Activated T-helper 1 cell treated with Interleukin-2 at 50 U/mL for 16 hours (primary cell): ENCODE measurements at regions not wholly inside any gene's neighbourhood (a gene's known extent, or its start where the extent isn't known, plus 50 kb on each side); places are given as distances from the start of the nearest gene placed in this dataset.
"Not testable (repeated sequence)": the region's sequence is repeated elsewhere in the genome, so short reads cannot be mapped to it uniquely, and the experiment has no call there.

Source experiments
- DNase-seq: peaks from one replicate; pipeline ENCODE4 v3.0.0-alpha.2; 2020; ENCODE audit warnings: low read depth

DNA sequence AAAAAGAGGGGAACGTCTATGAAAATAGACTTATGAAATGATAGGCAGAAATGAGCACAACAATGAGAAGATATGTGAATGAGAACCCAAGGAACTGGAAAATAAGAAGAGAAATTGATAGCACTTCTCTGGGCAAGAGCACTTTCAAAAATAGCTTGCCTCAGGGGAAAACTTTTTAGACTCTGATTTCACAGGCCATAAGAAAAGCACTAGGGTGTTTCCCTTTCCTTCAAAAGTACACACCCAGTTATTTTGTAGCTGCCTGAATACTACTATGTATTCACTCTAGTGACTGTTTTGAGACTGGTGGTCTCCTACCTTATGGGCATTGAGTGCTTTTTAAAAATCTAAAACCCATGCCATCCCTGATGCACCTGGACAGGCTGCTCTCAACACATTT lies 172.3 kb upstream of the SOX6 start:
- DNase-seq = no peak

DNA sequence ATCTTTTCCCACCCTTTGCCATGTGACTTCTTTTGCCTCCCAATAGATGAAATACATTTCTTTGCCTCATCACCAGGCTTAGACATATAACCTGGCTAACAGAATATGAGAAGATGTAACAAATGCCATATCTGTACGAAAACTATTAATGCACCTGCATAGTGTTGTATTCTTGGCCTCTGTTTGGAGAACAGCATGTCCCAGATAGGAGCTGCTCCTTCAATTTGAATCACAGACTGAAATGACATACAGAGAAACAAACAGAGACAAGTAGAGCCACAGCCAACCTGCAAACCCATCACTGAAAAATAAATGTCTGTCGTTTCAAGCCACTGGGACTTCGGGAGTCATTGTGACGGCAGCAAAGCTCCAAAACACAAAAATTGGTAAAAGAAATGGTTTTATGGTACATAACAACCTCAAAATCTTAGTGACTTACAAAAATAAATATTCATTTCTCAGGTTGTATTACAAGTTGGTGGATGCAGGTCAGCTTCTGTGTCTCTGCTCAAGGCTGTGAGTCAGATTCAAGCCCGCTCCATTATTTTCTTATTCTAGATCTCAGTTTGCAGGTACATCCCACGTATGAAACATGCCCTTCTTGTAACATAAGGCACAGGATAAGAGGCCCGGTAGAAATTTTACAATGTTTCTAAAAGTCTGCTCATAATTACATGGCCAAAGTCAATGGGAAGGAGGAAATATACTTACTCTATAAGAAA lies 171.3 kb upstream of the SOX6 start:
- DNase-seq = no peak

DNA sequence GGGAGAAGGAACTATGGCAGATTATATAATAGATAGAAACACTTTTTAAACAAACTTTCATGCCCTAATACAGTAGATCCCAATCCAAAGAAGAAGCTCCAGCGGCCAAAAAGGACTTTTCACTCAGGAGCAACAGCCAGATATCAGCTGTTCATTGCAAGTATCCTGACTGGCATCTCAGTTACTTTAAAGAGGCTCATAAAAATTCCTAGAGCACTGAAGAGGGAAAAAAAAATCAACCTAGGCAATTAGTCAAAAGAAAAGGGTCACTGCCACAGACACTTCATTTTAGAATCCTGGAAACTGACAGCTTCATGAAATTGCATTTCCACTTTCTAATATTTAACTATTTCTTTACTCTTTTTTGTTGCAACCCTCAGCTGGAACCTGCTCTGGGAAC lies 170.6 kb upstream of the SOX6 start:
- DNase-seq = no peak

DNA sequence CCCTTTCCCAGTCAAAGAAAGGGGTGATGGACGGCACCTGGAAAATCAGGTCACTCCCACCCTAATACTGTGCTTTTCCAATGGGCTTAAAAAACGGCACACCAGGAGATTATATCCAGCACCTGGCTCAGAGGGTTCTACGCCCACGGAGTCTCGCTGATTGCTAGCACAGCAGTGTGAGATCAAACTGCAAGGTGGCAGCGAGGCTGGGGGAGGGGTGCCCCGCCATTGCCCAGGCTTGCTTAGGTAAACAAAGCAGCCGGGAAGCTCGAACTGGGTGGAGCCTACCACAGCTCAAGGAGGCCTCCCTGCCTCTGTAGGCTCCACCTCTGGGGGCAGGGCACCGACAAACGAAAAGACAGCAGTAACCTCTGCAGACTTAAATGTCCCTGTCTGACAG lies 164.4 kb upstream of the SOX6 start:
- not testable (repeated sequence) for DNase-seq

DNA sequence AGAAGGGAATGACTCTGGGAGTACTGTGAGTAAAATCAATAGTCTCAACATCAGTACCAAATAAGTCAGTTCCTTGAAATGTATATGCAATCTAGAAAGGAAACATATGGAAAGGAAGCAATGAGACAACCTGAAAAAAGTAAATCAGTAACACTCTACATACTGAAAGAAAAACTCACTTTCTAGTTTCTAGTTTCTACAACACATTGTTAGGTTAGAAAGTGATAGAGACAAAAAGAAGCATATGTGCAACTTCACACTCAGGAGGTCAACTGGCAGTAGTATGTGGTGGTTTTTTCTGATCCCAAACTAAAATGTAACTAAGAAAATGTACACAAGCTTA lies 156.5 kb upstream of the SOX6 start:
- DNase-seq = no peak

DNA sequence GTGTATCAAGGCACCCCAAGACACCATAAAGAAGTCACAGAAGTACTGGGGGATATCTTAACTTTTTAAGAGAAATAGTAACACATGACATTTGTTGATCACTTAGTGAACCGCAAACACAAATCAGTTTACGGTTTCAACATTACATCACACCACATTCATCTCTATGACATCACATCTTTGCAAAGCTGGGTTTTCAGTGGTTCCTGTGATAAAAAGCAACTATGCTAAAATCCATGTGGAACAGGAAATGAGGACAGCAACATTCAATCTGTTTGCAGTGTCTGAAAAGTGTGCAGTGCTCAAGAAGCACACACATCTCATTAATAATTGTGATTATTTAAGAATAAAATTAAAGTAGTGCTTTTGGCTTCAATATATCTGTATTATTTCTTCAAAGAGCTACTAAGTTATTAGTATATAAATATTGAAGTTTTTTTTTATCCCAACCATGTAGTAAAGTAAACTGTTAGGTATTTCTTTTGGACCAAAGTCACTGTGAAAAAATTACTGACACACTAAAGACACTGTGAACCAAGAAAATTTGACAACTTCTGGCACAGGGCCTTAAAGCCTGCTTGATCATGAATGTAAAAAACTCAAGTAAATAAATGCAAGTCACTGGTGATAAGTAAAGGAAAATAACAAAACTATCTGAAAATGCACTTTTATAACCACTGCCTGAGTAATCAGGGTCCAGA lies 156.0 kb upstream of the SOX6 start:
- no peak for DNase-seq

DNA sequence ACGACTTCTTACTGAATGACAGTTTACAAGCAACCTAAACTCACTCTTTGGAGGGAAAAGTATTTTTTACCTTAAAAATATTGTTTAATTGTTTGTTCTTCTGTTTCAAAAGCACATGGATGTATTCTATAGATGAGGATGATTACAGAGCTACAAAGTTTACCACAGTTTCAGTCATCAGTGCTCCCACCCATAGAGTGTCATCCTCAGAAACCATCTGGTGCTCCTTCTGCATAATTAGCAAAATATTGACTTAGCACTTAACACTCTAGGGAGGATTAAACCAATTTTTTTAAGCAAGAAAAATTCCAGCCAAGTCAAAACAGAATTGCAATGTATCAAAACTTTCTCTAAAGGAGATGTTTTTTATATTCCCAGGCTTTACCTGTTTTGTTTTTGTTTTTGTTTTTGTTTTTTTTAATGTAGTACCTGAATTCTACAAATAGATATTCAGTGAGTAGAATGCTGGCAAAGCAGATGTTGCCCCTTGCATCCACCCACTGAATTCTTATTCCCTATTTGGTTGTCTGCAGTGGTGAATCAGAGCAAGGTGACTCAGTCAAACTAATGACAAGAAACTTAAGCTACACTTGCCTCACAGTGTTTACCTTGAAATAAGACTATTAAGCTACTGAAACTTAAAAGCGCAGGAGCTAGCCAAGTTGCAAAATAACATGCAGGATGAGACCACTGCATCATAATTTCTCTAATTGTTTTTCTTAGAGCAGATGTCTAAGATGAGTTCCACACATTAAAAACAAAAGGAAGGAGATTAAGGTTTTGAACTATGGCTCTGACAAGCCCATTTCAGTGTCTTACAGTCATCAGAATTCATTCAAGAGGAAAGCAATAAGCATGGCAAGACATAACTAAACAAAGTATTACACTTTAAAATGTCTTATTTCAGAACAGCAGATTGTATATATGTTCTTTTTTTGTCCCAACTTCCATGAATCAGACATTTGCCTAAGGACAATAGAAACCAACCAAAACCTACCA lies 155.1 kb upstream of the SOX6 start:
- DNase-seq = no peak

DNA sequence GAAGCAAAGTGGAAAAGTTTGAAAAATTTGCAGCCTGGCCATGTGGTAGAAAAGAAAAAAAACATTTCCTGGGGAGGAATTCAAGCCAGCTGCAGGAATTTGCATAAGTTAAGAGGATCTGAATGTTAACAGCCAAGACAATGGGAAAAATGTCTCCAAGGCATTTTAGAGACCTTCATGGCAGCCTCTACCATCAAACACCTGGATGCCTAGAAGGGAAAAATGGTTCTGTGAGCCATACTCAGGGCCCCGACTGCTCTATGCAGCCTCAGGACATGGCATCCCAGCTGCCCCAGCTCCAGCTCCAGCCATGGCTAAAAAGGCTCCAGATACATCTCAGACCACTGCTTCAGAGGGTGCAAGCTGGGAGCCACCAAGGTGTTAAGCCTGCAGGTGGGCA lies 149.1 kb upstream of the SOX6 start:
- no peak for DNase-seq

DNA sequence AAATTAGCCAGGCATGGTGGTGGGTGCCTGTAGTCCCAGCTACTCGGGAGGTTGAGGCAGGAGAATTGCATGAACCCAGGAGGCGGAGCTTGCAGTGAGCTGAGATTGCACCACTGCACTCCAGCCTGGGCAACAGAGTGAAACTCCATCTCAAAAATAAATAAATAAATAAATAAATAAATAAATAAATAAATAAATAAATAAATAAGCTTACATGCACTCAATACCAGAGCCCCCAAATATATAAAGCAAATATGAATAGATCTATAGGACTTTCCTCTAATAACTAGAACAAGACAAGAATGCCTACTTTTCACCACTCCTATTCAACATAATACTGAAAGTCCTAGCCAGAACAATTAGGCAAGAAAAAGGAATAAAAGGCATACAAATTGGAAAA lies 147.5 kb upstream of the SOX6 start:
- DNase-seq = not testable (repeated sequence)

DNA sequence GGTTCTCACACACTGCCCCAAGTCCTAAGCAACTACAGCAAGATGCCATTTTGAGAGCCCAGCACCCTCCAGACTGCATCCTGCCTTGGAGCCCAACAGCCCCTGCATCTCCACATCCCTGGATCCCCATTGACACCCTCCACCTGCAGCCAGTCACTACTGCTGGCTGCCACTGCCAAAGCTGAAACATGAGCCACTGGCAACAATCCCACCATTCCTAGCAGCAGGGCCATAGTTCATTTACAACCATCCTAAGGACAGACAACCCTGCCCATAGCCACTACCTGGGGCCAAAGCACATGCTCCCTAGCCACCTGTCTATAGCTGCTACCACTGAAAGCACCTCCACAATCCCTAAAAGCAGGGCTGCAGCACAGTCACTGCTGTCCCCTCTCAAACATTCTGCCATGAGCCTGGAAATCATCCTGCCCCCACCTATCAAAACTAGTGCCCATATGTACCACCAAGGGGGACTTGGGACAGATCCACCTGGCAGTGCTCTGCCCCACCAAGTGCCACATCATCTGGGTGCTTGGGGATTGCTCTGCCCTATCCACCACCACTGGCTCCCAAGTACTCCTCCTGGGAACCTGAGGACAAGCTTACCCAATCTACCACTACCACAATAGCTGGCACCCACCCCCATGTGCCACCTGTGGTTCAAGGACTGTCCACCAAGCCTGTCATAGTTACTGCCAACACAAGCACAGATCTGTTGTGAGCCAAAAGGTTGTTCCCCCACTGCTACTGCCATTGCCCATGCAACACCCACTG lies 138.8 kb upstream of the SOX6 start:
- DNase-seq = no peak

DNA sequence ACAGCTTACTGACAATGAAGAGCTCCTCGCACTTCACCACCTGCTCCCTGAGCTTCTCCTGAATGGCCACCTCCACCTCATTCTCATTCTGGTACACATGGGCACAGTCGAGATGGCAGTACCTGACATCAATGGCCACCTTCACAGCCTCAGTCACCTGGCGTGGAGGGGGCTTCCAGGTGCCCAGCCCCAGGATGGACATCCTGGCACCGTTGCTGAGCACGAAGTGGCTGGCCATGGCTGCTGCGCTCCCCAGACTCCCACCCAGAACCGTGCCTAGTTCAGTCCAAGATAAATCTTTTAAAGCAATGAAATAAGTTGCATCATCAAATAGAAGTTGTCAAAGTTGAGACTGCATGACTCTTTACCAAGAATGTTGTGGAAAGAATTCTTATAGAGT lies 128.1 kb upstream of the SOX6 start:
- DNase-seq = no peak

DNA sequence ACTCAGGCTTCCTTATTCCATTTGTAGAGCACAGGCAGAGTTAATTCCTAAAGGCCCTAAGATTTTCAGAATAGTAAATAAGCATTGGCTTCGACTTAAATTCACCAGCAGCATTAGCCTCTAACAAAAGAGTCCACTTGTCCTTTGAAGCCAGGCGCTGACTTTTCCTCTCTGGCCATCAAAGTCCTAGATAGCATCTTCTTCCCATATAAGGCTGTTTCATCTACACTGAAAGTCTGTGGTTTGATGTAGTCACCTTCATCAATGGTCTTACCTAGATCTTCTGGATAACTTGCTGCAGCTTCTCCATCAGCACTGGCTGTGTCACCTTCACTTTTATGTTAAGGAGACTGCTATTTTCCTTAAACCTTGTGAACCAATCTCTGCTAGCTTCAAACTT lies 118.3 kb upstream of the SOX6 start:
- no peak for DNase-seq

DNA sequence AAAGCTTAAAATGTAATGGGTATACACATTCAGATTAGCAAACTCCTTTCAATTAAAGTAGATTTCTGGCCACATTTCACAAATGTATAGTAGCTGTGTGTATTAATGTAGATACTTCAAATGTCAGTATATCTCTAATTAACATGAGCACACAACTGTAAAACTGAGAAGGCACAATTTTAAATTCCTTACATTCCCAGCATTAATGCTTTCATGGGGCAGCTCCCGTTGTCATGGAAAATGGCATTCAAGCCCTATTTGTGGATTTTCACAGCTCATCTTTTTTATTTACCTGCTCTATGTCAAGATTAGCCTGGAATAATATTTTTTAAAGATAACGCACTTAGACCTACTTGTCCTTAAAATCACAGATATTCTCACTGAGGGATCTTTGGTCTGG lies 113.6 kb upstream of the SOX6 start:
- DNase-seq = no peak

DNA sequence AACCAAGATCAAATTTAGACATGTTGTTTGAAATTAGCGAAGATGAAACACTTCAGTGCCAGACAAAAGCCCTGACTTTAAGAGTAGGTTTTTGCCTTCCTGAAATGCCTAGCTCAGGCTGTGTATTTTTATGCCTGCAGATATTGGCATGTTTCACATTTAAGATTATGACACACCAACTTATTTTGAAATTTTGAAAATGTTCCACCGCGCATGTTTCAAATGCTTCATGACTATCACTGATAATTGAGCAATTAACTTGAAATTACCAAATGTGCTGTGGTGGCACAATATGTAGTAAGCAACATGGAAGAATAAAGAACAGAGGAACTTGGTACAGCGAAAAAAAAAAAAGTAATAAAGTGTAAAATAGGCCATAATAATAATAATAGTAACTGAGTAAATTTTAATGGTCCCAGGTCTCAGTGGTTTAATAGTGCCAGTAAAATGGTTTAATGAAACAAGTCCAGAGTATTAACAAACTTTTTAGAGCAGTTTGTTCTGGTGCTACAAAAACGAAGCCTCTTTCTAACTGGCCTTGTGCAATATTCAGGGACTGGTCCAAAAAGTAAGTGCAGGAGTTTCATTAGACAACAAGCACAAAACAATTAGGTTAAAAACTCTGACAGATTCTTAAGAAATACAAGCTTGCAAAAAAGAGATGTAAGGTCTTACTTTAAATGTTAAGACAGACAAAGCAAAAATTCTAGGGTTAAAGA lies 112.5 kb upstream of the SOX6 start:
- no peak for DNase-seq

DNA sequence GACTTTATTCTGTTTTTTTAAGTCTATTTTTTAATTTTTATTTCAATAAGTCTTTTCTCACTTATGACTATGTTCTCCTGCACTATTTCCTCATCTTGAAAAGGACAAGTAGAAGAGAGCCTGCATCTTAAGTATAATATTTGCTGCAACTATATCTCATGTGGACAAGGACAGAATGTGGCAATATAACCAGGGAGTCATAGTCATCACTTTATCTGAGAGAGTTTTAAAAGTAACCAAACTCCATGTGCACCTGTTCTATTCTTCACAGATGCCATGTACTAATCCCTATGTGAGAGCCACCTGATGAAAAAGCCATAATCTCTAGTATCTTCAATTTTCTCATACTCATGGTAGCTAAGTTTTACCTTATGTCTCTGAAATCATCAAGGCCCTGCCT lies 104.2 kb upstream of the SOX6 start:
- no peak for DNase-seq

DNA sequence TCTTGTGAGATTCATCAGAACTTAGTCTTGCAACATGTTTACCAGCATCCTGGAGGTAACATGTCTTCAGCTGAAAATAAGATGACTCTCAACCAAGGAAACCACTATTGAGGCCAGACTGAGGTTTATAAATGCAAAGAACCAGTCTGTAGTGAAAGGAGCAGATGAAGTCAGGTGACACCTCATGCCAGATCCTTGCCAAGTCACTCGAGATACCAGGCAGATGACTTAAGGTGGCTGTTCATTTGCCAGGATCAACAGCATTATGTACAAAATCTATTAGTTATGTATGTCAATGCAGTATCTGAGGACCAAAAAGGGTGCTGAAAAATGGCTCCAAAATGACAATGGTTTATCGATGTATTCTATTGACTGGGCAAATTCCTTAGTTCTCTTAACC lies 100.0 kb upstream of the SOX6 start:
- no peak for DNase-seq

DNA sequence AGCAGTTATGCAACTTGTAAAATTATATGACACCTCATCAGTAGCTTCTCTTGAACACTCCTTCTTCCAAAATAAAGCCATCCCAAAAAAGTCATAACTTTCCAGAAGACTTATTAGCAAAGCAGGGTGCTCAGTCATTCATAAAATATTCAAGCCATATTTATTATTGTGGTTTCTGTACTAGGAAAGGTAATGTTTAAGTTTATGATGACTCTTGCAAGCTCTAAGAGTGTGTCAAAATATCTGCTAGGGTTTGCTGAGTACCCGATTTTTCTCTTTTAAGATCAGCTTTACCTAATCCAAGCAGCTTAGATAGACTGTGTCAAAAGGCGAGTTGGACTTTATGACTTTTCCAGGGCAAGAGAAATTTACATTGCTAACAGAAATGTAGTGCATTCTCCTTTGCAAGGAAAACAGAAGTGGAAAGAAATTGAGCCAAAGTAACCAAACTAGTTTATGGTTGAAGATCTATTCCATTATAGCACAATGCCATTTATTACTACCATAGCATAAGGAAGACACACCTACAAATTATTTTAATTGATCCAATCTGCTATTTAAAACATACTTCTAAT lies 98.0 kb upstream of the SOX6 start:
- DNase-seq = no peak

DNA sequence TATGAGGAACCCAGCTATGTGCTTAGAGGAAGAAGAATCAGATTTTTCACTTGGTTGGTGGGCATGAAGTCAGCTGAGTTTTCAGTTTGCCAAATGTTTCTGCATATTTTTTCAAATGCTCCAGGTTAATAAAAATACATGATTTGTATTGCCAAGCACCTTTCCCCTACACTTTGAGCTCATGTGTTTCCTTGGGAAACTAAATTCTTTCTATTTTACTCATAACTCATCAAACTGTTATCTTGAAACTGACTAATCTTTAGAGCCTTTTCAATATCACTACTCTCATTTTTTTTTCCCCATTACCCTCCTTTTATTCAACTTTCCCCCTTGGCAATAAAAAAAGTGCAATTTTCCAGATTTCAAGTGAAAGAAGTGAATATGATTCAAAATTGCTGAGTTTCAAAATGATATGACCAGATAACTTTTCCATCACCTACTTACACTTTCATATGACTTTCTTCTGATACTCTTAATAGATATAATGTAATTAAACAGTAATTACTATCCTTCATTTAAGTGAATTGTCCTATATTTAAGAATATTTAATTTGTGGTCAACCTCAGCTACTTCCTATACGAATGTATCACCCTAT lies 91.9 kb upstream of the SOX6 start:
- no peak for DNase-seq

DNA sequence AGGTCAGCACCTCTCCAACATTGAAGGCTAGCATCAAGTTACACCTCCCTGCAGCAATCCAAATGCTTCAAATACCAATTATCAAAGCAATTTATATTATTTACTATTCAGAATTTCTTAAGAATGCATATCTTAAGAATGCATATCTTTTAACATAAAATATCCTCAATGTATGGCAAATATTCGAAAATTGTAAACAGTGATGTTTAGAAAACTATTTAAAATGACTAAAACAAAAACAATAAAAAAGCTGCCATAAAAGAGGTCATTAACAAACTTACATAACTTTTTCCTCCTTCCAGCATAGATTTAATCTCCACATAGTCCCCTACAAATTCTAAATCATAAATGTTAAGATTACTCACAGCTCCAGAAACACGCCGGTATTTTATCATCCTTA lies 85.1 kb upstream of the SOX6 start:
- no peak for DNase-seq

DNA sequence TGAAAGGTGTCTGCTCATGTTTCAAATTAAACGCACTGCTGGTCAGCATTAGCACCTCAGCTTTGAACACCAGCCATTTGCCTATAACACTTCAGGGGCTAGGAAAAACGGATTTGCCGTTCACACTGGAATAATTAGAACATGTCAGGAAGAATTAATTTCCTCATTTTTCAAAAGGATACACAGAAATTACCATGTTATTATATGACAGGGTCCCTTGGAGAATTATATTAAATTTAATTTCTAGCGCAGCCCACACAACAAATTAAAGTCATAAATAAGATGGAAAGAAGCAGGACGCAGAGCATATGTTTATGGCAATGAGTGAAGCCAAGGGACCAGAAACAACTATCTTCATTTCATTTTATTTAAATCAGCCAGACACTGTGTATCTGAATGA lies 83.8 kb upstream of the SOX6 start:
- no peak for DNase-seq

DNA sequence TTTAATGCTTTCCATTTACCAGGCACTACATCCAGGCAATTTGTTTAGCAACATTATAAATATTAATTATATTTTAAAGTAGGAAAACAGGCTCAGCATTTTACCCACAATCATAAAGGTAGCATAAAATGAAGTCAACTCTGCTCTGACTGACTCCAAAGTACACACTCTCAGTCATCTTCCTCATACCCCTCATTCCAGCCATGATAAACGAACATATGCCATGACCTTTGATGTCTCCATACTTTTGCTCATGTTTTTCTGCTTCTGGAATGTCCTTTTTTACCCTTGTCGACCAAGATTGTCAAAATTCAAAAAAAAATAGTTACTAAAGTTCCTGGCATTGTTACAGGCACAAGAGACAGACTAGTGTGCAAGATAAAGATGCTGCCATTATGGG lies 77.7 kb upstream of the SOX6 start:
- no peak for DNase-seq
